ENCODE measurements at regions not wholly inside any gene's neighbourhood (a gene's known extent, or its start where the extent isn't known, plus 50 kb on each side); places are given as distances from the start of the nearest gene placed in this dataset.

GRCh38 chr6:164283574-164283973 lies 869.1 kb downstream of the QKI start:
- TF ChIP-seq CTCF (IDR thresholded peaks at IDR 0.05; ENCODE audit: low read depth, low read length): no peak
- TF ChIP-seq EZH2phosphoT487 (IDR thresholded peaks at IDR 0.05; ENCODE audit: low read depth): no peak
